Activated naive CD4-positive, alpha-beta T cell treated with anti-CD3 and anti-CD28 coated beads, Interleukin-2, amount 10 ng/mL, durations not matched to agents 7 days and 5 days (primary cell): ENCODE measurements at regions not wholly inside any gene's neighbourhood (a gene's known extent, or its start where the extent isn't known, plus 50 kb on each side); places are given as distances from the start of the nearest gene placed in this dataset.
"Not testable (repeated sequence)": the region's sequence is repeated elsewhere in the genome, so short reads cannot be mapped to it uniquely, and the experiment has no call there.

Experiments used
- CTCF ChIA-PET: fragments of 350-600 bp; sonication (Branson Sonifier 250); formaldehyde crosslinking; loops from one replicate; lab custom pipeline; 2021; ENCODE audit warnings: antibody characterized with exemption; lab: Charles Lee
- DNase-seq: peaks from one replicate; pipeline ENCODE4 v3.0.0-alpha.2; 2020
- H3K27ac Mint-ChIP-seq: one replicate; pipeline ENCODE4 v1.8.0; 2021; ENCODE audit warnings: mild to moderate bottlenecking, moderate library complexity, mixed read lengths
- H3K27me3 Mint-ChIP-seq: one replicate; pipeline ENCODE4 v1.8.0; 2021; ENCODE audit warnings: mild to moderate bottlenecking, mixed read lengths
- H3K36me3 Mint-ChIP-seq: one replicate; pipeline ENCODE4 v1.8.0; 2021; ENCODE audit warnings: mixed read lengths
- H3K4me1 Mint-ChIP-seq: one replicate; pipeline ENCODE4 v1.8.0; 2021; ENCODE audit warnings: mixed read lengths
- H3K4me3 Mint-ChIP-seq: one replicate; pipeline ENCODE4 v1.8.0; 2021; ENCODE audit warnings: mild to moderate bottlenecking, moderate library complexity, mixed read lengths
- H3K9me3 Mint-ChIP-seq: one replicate; pipeline ENCODE4 v1.8.0; 2021; ENCODE audit warnings: mixed read lengths

- no peak overlapping the region for H3K27ac Mint-ChIP-seq
- CTCF ChIA-PET = no interaction called here
- H3K27me3 Mint-ChIP-seq = peaks cover 4% of the 10 kb centered on the region
- no peak overlapping the region for H3K4me3 Mint-ChIP-seq
- H3K36me3 Mint-ChIP-seq = no peaks in the 10 kb centered on the region
- H3K4me1 Mint-ChIP-seq = no peaks in the 10 kb centered on the region
- no peak for DNase-seq
- H3K9me3 Mint-ChIP-seq = peaks cover 5% of the 10 kb centered on the region
These were observed 241.6 kb downstream of the RAB11FIP2 start for GRCh38 chr10:117805139-117805538.

- H3K4me3 Mint-ChIP-seq = no peak overlapping the region
- no peaks in the 10 kb centered on the region for H3K36me3 Mint-ChIP-seq
- no peaks in the 10 kb centered on the region for H3K4me1 Mint-ChIP-seq
- H3K27ac Mint-ChIP-seq = no peak overlapping the region
- H3K9me3 Mint-ChIP-seq = peaks cover 5% of the 10 kb centered on the region
- no peak for DNase-seq
- H3K27me3 Mint-ChIP-seq = peaks cover 4% of the 10 kb centered on the region
- CTCF ChIA-PET = no interaction called here
These were observed 239.3 kb downstream of the RAB11FIP2 start for GRCh38 chr10:117807441-117807840.

- H3K27me3 Mint-ChIP-seq, DNase-seq, H3K36me3 Mint-ChIP-seq, H3K9me3 Mint-ChIP-seq, CTCF ChIA-PET, H3K4me3 Mint-ChIP-seq, H3K4me1 Mint-ChIP-seq, H3K27ac Mint-ChIP-seq: not testable (repeated sequence)
These were observed 230.9 kb downstream of the RAB11FIP2 start for GRCh38 chr10:117815816-117816215.

- Mint-ChIP-seq H3K4me3 (no peak overlapping the region), H3K36me3 (no peaks in the 10 kb centered on the region), H3K9me3 (no peaks in the 10 kb centered on the region), H3K27me3 (no peaks in the 10 kb centered on the region), H3K27ac (no peak overlapping the region), H3K4me1 (no peaks in the 10 kb centered on the region)
- no peak for DNase-seq
- CTCF ChIA-PET = no interaction called here
These were observed 229.6 kb downstream of the RAB11FIP2 start for GRCh38 chr10:117817116-117817515.

- Mint-ChIP-seq H3K27ac (no peak overlapping the region), H3K27me3 (no peaks in the 10 kb centered on the region), H3K36me3 (no peaks in the 10 kb centered on the region), H3K4me1 (no peaks in the 10 kb centered on the region), H3K4me3 (no peak overlapping the region), H3K9me3 (no peaks in the 10 kb centered on the region)
- no peak for DNase-seq
- CTCF ChIA-PET = no interaction called here
These were observed 228.0 kb downstream of the RAB11FIP2 start for GRCh38 chr10:117818721-117819120.

GRCh38 chr10:117819304-117819703 lies 227.4 kb downstream of the RAB11FIP2 start:
- CTCF ChIA-PET = no interaction called here
- H3K9me3 Mint-ChIP-seq = no peaks in the 10 kb centered on the region
- no peaks in the 10 kb centered on the region for H3K4me1 Mint-ChIP-seq
- H3K4me3 Mint-ChIP-seq = no peak overlapping the region
- no peak for DNase-seq
- H3K27ac Mint-ChIP-seq = no peak overlapping the region
- H3K36me3 Mint-ChIP-seq = no peaks in the 10 kb centered on the region
- no peaks in the 10 kb centered on the region for H3K27me3 Mint-ChIP-seq

GRCh38 chr10:117823980-117824379 lies 222.8 kb downstream of the RAB11FIP2 start:
- Mint-ChIP-seq H3K4me1 (peaks cover 6% of the 10 kb centered on the region), H3K9me3 (no peaks in the 10 kb centered on the region), H3K4me3 (no peak overlapping the region), H3K36me3 (no peaks in the 10 kb centered on the region), H3K27ac (no peak overlapping the region), H3K27me3 (no peaks in the 10 kb centered on the region)
- CTCF ChIA-PET = no interaction called here
- DNase-seq = no peak

GRCh38 chr10:117830205-117830604 lies 216.5 kb downstream of the RAB11FIP2 start:
- no peaks in the 10 kb centered on the region for H3K27me3 Mint-ChIP-seq
- H3K27ac Mint-ChIP-seq = peak overlapping the region; percentile 90
- DNase-seq = no peak
- H3K9me3 Mint-ChIP-seq = peaks cover 1% of the 10 kb centered on the region
- H3K4me1 Mint-ChIP-seq = peaks cover 31% of the 10 kb centered on the region
- CTCF ChIA-PET = no interaction called here
- H3K4me3 Mint-ChIP-seq = peak overlapping the region; percentile 65
- peaks cover 2% of the 10 kb centered on the region for H3K36me3 Mint-ChIP-seq

GRCh38 chr10:117830787-117831212 lies 215.9 kb downstream of the RAB11FIP2 start:
- CTCF ChIA-PET = no interaction called here
- Mint-ChIP-seq H3K27me3 (no peaks in the 10 kb centered on the region), H3K4me3 (peak overlapping the region; percentile 65), H3K27ac (peak overlapping the region; percentile 90), H3K4me1 (peaks cover 31% of the 10 kb centered on the region), H3K36me3 (peaks cover 2% of the 10 kb centered on the region), H3K9me3 (peaks cover 1% of the 10 kb centered on the region)
- peak; percentile 56 for DNase-seq

GRCh38 chr10:117838500-117839498 lies 207.9 kb downstream of the RAB11FIP2 start:
- H3K27ac Mint-ChIP-seq, H3K4me1 Mint-ChIP-seq, H3K9me3 Mint-ChIP-seq, DNase-seq, CTCF ChIA-PET, H3K36me3 Mint-ChIP-seq: not testable (repeated sequence)
- peak overlapping the region; percentile 43 for H3K4me3 Mint-ChIP-seq
- peaks cover 13% of the 10 kb centered on the region for H3K27me3 Mint-ChIP-seq

GRCh38 chr10:117856426-117856825 lies 190.3 kb downstream of the RAB11FIP2 start:
- H3K36me3 Mint-ChIP-seq, CTCF ChIA-PET, H3K9me3 Mint-ChIP-seq, H3K27ac Mint-ChIP-seq, DNase-seq, H3K4me3 Mint-ChIP-seq, H3K4me1 Mint-ChIP-seq: not testable (repeated sequence)
- peaks cover 20% of the 10 kb centered on the region for H3K27me3 Mint-ChIP-seq

- Mint-ChIP-seq H3K27me3 (peaks cover 9% of the 10 kb centered on the region), H3K36me3 (no peaks in the 10 kb centered on the region), H3K4me3 (no peak overlapping the region), H3K27ac (no peak overlapping the region), H3K9me3 (no peaks in the 10 kb centered on the region), H3K4me1 (no peaks in the 10 kb centered on the region)
- DNase-seq = no peak
- CTCF ChIA-PET = interaction anchor here (0.7 to 1.4 kb wide), 4 partner anchors 10 to 384 kb away, joined by 3 to 7 read pairs (median 3); no protein-coding TSS in a partner anchor
These were observed 186.6 kb downstream of the RAB11FIP2 start for GRCh38 chr10:117860135-117860534.

- Mint-ChIP-seq H3K9me3 (no peaks in the 10 kb centered on the region), H3K27ac (no peak overlapping the region), H3K4me3 (no peak overlapping the region), H3K4me1 (no peaks in the 10 kb centered on the region), H3K27me3 (peaks cover 11% of the 10 kb centered on the region), H3K36me3 (no peaks in the 10 kb centered on the region)
- CTCF ChIA-PET = interaction anchor here (0.7 to 1.4 kb wide), 4 partner anchors 10 to 383 kb away, joined by 3 to 7 read pairs (median 3); no protein-coding TSS in a partner anchor
- DNase-seq = no peak
These were observed 185.9 kb downstream of the RAB11FIP2 start for GRCh38 chr10:117860823-117861222.

- no peak for DNase-seq
- Mint-ChIP-seq H3K9me3 (no peaks in the 10 kb centered on the region), H3K36me3 (no peaks in the 10 kb centered on the region), H3K4me1 (no peaks in the 10 kb centered on the region), H3K27ac (no peak overlapping the region), H3K4me3 (no peak overlapping the region), H3K27me3 (peaks cover 11% of the 10 kb centered on the region)
- CTCF ChIA-PET = interaction anchor here (1.0 kb wide), 1 partner anchor 382 kb away, joined by 3 read pairs; no protein-coding TSS in a partner anchor
These were observed 185.4 kb downstream of the RAB11FIP2 start for GRCh38 chr10:117861329-117861728.

- CTCF ChIA-PET = interaction anchor here (1.7 kb wide), 1 partner anchor 377 kb away, joined by 5 read pairs; no protein-coding TSS in a partner anchor
- H3K27ac Mint-ChIP-seq = no peak overlapping the region
- H3K36me3 Mint-ChIP-seq = no peaks in the 10 kb centered on the region
- H3K4me1 Mint-ChIP-seq = no peaks in the 10 kb centered on the region
- no peak for DNase-seq
- H3K4me3 Mint-ChIP-seq = no peak overlapping the region
- H3K27me3 Mint-ChIP-seq = peaks cover 4% of the 10 kb centered on the region
- no peaks in the 10 kb centered on the region for H3K9me3 Mint-ChIP-seq
These were observed 183.0 kb downstream of the RAB11FIP2 start for GRCh38 chr10:117863771-117864170.
